Left lung (tissue), 4 donors: ENCODE measurements at regions not wholly inside any gene's neighbourhood (a gene's known extent, or its start where the extent isn't known, plus 50 kb on each side); places are given as distances from the start of the nearest gene placed in this dataset.
"Not testable (repeated sequence)": the region's sequence is repeated elsewhere in the genome, so short reads cannot be mapped to it uniquely, and the experiment has no call there.

Experiments used
- ATAC-seq: fragments of 200-7000 bp; cut with Tn5 transposase; one replicate; pipeline ENCODE4 v1.9.1; 2020; ENCODE audit warnings: moderate library complexity
- DNase-seq, 4 donors: peaks; one replicate each; pipeline ENCODE4 v3.0.0-alpha.2; 2013 to 2020
- H3K27ac ChIP-seq, 2 donors: fragments of 200-600 bp; sonication (generic) in 1 of 2; one replicate each; pipeline versions ENCODE4 v1.5.0 to v1.8.0; 2020 to 2021
- H3K27me3 ChIP-seq, 2 donors: fragments of 200-600 bp; sonication (generic) in 1 of 2; one replicate each; pipeline versions ENCODE4 v1.5.0 to v1.8.0; 2020 to 2021
- H3K36me3 ChIP-seq, 2 donors: fragments of 200-600 bp; sonication (generic) in 1 of 2; one replicate each; pipeline versions ENCODE4 v1.5.0 to v1.8.0; 2020 to 2021
- H3K4me1 ChIP-seq, 2 donors: fragments of 200-600 bp; one replicate each; pipeline ENCODE4 v1.8.0; 2021
- H3K4me3 ChIP-seq, 2 donors: fragments of 200-600 bp; sonication (generic) in 1 of 2; one replicate each; pipeline versions ENCODE4 v1.5.0 to v1.8.0; 2020 to 2021; ENCODE audit warnings: mild to moderate bottlenecking in 1 of 2
- H3K9me3 ChIP-seq, 2 donors: fragments of 200-600 bp; sonication (generic) in 1 of 2; one replicate each; pipeline versions ENCODE4 v1.5.0 to v1.8.0; 2020 to 2021
- intact Hi-C, 2 donors: fragments of 100-400 bp; cut with DNase I; formaldehyde crosslinking; loops; one replicate each; pipeline versions ENCODE4 v1.11.2 to v1.14.2; 2022
- TF ChIP-seq, protein P1 (sequence below), 2 donors: fragments of 200-600 bp; sonication (generic) in 1 of 2; IDR thresholded peaks; one replicate each; pipeline versions ENCODE4 v1.5.0 to v1.8.0; 2021; ENCODE audit warnings: antibody characterized with exemption in 2 of 2
- donor health status: DM: no; HTN: yes; CAD: no.
- donor health status: DM: no; HTN: no; CAD: no.

DNA sequence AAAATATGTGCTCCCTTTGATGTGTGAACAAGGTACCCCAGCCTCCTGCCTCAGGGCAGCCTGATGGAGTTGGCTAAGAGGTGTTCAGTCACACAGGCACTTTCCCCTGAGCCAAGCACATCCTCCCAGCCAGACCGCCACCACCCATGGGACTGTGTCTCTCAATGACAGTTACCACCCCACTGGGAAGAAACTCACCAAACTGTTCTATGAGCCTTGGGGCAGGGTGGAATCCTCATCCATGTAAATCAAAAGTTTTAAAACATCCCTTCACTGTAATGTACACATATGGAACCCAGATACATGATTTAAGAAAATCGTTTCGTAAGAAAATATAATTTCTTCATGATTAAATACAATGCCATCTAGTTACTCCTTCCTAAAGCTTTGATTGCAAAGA is 138.4 kb upstream of the LSM14A start:
- Histone ChIP-seq H3K9me3 (no peaks in the 10 kb centered on the region), H3K27ac (no peak overlapping the region), H3K4me1 (no peaks in the 10 kb centered on the region), H3K36me3 (no peaks in the 10 kb centered on the region), H3K27me3 (no peaks in the 10 kb centered on the region), H3K4me3 (no peak overlapping the region)
- TF ChIP-seq, protein P1, sequence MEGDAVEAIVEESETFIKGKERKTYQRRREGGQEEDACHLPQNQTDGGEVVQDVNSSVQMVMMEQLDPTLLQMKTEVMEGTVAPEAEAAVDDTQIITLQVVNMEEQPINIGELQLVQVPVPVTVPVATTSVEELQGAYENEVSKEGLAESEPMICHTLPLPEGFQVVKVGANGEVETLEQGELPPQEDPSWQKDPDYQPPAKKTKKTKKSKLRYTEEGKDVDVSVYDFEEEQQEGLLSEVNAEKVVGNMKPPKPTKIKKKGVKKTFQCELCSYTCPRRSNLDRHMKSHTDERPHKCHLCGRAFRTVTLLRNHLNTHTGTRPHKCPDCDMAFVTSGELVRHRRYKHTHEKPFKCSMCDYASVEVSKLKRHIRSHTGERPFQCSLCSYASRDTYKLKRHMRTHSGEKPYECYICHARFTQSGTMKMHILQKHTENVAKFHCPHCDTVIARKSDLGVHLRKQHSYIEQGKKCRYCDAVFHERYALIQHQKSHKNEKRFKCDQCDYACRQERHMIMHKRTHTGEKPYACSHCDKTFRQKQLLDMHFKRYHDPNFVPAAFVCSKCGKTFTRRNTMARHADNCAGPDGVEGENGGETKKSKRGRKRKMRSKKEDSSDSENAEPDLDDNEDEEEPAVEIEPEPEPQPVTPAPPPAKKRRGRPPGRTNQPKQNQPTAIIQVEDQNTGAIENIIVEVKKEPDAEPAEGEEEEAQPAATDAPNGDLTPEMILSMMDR (IDR thresholded peaks at IDR 0.05), result no peak
- DNase-seq (no peak), ATAC-seq (no peak)
- intact Hi-C loops, result no loop called here

DNA sequence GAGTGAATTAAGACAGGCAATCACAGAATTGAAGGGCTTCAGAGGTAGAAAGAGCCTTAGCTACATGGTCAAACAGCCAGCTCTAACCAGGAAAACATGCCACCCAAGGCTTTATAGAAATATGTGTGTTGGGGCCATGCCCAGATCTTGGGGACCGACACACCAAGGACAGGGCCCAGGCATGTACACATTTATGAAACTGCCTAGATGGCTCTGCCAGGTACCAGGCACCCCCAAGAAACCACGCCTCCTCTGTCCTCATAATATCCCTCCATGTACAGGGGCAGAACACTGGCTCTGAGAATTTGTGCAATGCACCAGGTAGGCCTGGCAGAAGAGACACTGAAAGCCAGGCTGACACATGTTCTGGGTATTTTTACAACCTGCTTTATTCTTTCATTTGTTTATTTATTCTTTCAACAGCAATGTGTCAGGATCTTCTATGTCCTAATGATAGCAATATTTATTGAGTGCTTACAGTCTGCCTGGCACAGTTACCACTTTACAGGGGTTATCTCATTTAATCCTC is 137.9 kb upstream of the LSM14A start:
- no peaks in the 10 kb centered on the region for H3K27me3 ChIP-seq
- ATAC-seq (no peak), DNase-seq (no peak)
- H3K9me3 ChIP-seq, result no peaks in the 10 kb centered on the region
- TF ChIP-seq, protein P1 (IDR thresholded peaks at IDR 0.05), result no peak
- no peaks in the 10 kb centered on the region for H3K4me1 ChIP-seq
- intact Hi-C loops, result no loop called here
- no peak overlapping the region for H3K4me3 ChIP-seq
- no peaks in the 10 kb centered on the region for H3K36me3 ChIP-seq
- no peak overlapping the region for H3K27ac ChIP-seq

DNA sequence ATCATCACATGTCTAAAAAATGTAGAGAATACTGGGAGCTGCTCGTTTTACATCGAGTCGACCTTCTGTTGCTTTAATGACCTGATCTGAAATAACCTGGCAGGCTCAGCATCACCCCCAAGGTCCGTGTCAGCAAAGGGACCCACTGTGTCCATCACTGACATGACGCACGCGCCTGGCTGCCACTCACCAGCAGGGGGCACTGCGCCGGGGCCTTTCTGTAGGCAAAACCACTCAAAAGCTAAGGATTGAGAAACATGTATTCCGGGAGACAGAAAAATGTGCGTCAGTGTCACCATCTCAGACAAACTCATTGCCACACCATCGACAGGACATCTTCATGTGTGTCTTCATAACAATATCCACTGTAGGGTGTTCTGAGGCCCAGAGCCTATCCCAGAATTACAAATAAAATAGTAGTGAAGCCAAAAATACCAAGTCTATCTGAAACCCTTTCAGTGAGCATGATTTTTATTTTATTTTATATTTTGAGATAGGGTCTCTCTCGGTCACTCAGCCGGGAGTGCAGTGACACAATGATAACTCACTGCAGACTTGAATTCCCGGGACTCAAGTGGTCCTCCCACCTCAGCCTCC is 130.3 kb upstream of the LSM14A start:
- DNase-seq (peak; percentile 19 to 89 (median 54)), ATAC-seq (peak; percentile 89)
- TF ChIP-seq, protein P1 (IDR thresholded peaks at IDR 0.05), result peak; percentile 81 to 95
- no peaks in the 10 kb centered on the region for H3K36me3 ChIP-seq
- no peak overlapping the region for H3K27ac ChIP-seq
- no peaks in the 10 kb centered on the region for H3K9me3 ChIP-seq
- H3K4me3 ChIP-seq, result no peak overlapping the region
- H3K27me3 ChIP-seq, result no peaks in the 10 kb centered on the region
- no peaks in the 10 kb centered on the region for H3K4me1 ChIP-seq
- intact Hi-C loops, result loop anchor here in 1 of 2 donors (10.0 kb wide), 1 partner anchor 103 kb away; no protein-coding TSS in a partner anchor

DNA sequence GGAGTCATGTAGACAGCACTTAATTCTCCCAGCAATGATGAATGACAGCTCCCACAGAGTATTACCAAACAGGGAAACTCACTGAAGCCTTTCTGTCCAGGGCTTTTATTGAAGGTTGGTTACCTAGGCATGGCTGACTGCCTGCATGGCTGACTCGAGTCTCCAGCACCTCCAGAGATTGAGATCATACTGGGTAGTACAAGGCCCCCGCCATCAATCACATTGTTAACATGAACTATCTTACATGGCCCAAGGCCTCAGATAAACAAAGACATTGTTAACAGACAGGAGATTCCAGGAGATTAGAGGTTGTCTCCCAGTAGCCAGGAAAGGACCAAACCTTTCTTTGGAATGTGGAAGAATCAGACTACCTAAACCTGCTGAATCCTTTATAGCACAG is 128.3 kb upstream of the LSM14A start:
- Histone ChIP-seq H3K27ac (no peak overlapping the region), H3K27me3 (peaks cover 0 to 10% of the 10 kb centered on the region in 2 donors), H3K4me1 (no peaks in the 10 kb centered on the region), H3K4me3 (no peak overlapping the region), H3K9me3 (no peaks in the 10 kb centered on the region), H3K36me3 (no peaks in the 10 kb centered on the region)
- DNase-seq (no peak), ATAC-seq (no peak)
- intact Hi-C loops, result loop anchor here in 1 of 2 donors (10.0 kb wide), 1 partner anchor 101 kb away; no protein-coding TSS in a partner anchor
- TF ChIP-seq, protein P1 (IDR thresholded peaks at IDR 0.05), result no peak

DNA sequence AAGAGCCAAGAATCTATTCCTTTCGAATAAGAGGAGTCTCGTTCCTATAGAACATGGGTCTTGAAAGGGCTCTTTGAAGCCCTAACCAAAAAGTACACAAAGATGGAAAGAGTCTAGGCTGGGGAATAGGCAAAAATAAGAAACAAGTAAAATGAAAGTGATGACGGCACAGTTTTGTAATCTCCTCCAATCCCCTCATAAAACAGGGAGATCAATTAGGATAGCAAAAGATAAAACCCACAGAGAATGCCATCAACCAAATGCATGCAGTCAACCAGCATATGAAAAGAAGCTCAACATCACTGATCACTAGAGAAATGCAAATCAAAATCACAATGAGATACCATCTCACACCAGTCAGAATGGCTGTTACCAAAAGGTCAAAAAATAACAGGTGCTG is 122.4 kb upstream of the LSM14A start:
- DNase-seq (no peak), ATAC-seq (no peak)
- H3K4me3 ChIP-seq, result no peak overlapping the region
- intact Hi-C loops, result loop anchor here in 1 of 2 donors (10.0 kb wide), 1 partner anchor 95 kb away; no protein-coding TSS in a partner anchor
- no peaks in the 10 kb centered on the region for H3K9me3 ChIP-seq
- no peaks in the 10 kb centered on the region for H3K4me1 ChIP-seq
- H3K27ac ChIP-seq, result no peak overlapping the region
- H3K27me3 ChIP-seq, result peaks cover 0 to 21% of the 10 kb centered on the region in 2 donors
- TF ChIP-seq, protein P1 (IDR thresholded peaks at IDR 0.05), result no peak
- H3K36me3 ChIP-seq, result no peaks in the 10 kb centered on the region

DNA sequence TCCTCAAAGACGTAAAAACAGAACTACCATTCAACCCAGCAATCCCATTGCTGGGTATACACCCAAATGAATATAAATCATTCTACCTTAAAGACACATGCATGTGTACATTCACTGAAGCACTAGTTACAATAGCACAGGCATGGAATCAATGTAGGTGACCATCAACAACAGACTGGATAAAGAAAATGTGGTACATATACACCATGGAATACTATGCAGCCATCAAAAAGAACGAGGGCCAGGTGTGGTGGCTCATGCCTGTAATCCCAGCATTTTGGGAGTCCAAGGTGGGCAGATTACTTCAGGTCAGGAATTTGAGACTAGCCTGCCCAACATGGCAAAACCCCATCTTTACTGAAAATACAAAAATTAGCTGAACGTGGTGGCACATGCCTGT is 121.9 kb upstream of the LSM14A start:
- H3K36me3 ChIP-seq, H3K27ac ChIP-seq, DNase-seq, H3K9me3 ChIP-seq, ATAC-seq, H3K4me3 ChIP-seq, H3K4me1 ChIP-seq, intact Hi-C loops: not testable (repeated sequence)
- H3K27me3 ChIP-seq, result peaks cover 0 to 21% of the 10 kb centered on the region in 2 donors
